K562 (cell line): ENCODE measurements at regions not wholly inside any gene's neighbourhood (a gene's known extent, or its start where the extent isn't known, plus 50 kb on each side); places are given as distances from the start of the nearest gene placed in this dataset.
A peak's percentile ranks its signal among the peaks of the same experiment; 100 is the strongest.

Source experiments
- CBX1 ChIP-seq: sonication (generic); IDR thresholded peaks from 2 replicates; pipeline ENCODE4 v1.6.1; 2016; ENCODE audit warnings: antibody characterized with exemption, low read depth, mild to moderate bottlenecking
- CCAR2 ChIP-seq: fragments of 200-400 bp; formaldehyde crosslinking; IDR thresholded peaks from 2 replicates; pipeline ENCODE4 v1.6.1; 2017; ENCODE audit warnings: mild to moderate bottlenecking, low read depth, low read length
- CHD2 ChIP-seq: IDR thresholded peaks from 2 replicates; pipeline ENCODE4 v1.6.1; 2011; ENCODE audit warnings: low read depth, low read length
- CREB5 ChIP-seq: fragments of 250-450 bp; sonication (Bioruptor Pico); IDR thresholded peaks from 2 replicates; pipeline ENCODE4 v1.5.0; 2020; ENCODE audit warnings: mild to moderate bottlenecking
- CSDE1 ChIP-seq, 2 experiments: fragments of 450-650 bp; IDR thresholded peaks; 2 replicates each; pipeline ENCODE4 v1.6.1; 2016; ENCODE audit warnings: mild to moderate bottlenecking in 1 of 2
- CTCF ChIP-seq, 3 experiments: IDR thresholded peaks in 2 of 3; conservative IDR thresholded peaks in 1 of 3; 2 replicates each; pipeline ENCODE4 v1.5.1; 2011 to 2012; ENCODE audit warnings: low read length in 3 of 3, mild to moderate bottlenecking in 3 of 3, control low read depth in 2 of 3, improper control_type of control experiment in 1 of 3, inconsistent platforms in 1 of 3, low read depth in 1 of 3, mixed read lengths in 1 of 3, moderate library complexity in 1 of 3; ENCODE audit not compliant: insufficient read depth in 2 of 3
- DACH1 ChIP-seq: fragments of 450-650 bp; IDR thresholded peaks from 2 replicates; pipeline ENCODE4 v1.6.1; 2018; ENCODE audit not compliant: partially characterized antibody
- DPF2 ChIP-seq: fragments of 450-650 bp; IDR thresholded peaks from 2 replicates; pipeline ENCODE4 v1.6.1; 2016
- E2F3 ChIP-seq: fragments of 250-450 bp; sonication (Bioruptor Pico); IDR thresholded peaks from 2 replicates; pipeline ENCODE4 v1.4.0; 2020; ENCODE audit warnings: mild to moderate bottlenecking
- ELF2 ChIP-seq: fragments of 250-450 bp; sonication (Bioruptor Pico); IDR thresholded peaks from 2 replicates; pipeline ENCODE4 v1.5.0; 2021; ENCODE audit warnings: mild to moderate bottlenecking
- EP300 ChIP-seq: IDR thresholded peaks from 2 replicates; pipeline ENCODE4 v1.6.1; 2012; ENCODE audit warnings: low read length, improper control_type of control experiment
- GTF2B ChIP-seq: IDR thresholded peaks from 2 replicates; pipeline ENCODE4 v1.6.1; 2011; ENCODE audit not compliant: insufficient read length; ENCODE audit errors: extremely low read depth
- JUND ChIP-seq, 2 experiments: IDR thresholded peaks; 2 replicates in 1 of 2; 3 replicates in 1 of 2; pipeline ENCODE4 v1.6.1; 2011; ENCODE audit warnings: borderline replicate concordance in 2 of 2, low read depth in 2 of 2, low read length in 2 of 2, improper control_type of control experiment in 1 of 2, missing biosample characterization in 1 of 2, missing genetic modification characterization in 1 of 2, missing genetic modification reagents in 1 of 2
- MAFF ChIP-seq: IDR thresholded peaks from 2 replicates; pipeline ENCODE4 v1.6.1; 2012; ENCODE audit warnings: low read length, improper control_type of control experiment
- MECOM ChIP-seq: fragments of 250-450 bp; sonication (Bioruptor Pico); IDR thresholded peaks from 2 replicates; pipeline ENCODE4 v1.8.0; 2022; ENCODE audit warnings: inconsistent platforms
- MLLT1 ChIP-seq, 2 experiments: fragments of 450-650 bp; IDR thresholded peaks; 2 replicates each; pipeline ENCODE4 v1.6.1; 2016
- MTA3 ChIP-seq: fragments of 450-650 bp; formaldehyde crosslinking; IDR thresholded peaks from 2 replicates; pipeline ENCODE4 v1.6.1; 2017; ENCODE audit warnings: mild to moderate bottlenecking, borderline replicate concordance
- NR2C1 ChIP-seq, 2 experiments: fragments of 450-650 bp; IDR thresholded peaks; 2 replicates each; pipeline ENCODE4 v1.6.1; 2017; ENCODE audit warnings: mild to moderate bottlenecking in 2 of 2, antibody characterized with exemption in 1 of 2, inconsistent platforms in 1 of 2, missing compliant biosample characterization in 1 of 2, missing genetic modification characterization in 1 of 2
- PHF20 ChIP-seq: fragments of 450-650 bp; IDR thresholded peaks from 2 replicates; pipeline ENCODE4 v1.6.1; 2018; ENCODE audit not compliant: partially characterized antibody
- TAL1 ChIP-seq: fragments of 450-650 bp; IDR thresholded peaks from 2 replicates; pipeline ENCODE4 v1.6.1; 2016; ENCODE audit warnings: mild to moderate bottlenecking
- XRCC5 ChIP-seq: fragments of 200-400 bp; formaldehyde crosslinking; IDR thresholded peaks from 2 replicates; pipeline ENCODE4 v1.6.1; 2017; ENCODE audit warnings: low read depth, mild to moderate bottlenecking, low read length
- ZFPM2 ChIP-seq: fragments of 250-450 bp; sonication (Bioruptor Pico); IDR thresholded peaks from 2 replicates; pipeline ENCODE4 v1.5.1; 2022; ENCODE audit warnings: mild to moderate bottlenecking
- ZKSCAN3 ChIP-seq: fragments of 250-450 bp; sonication (Bioruptor Pico); IDR thresholded peaks from 2 replicates; pipeline ENCODE4 v1.4.0; 2020
- ZNF316 ChIP-seq: fragments of 450-650 bp; IDR thresholded peaks from 2 replicates; pipeline ENCODE4 v1.6.1; 2016
- ZNF384 ChIP-seq: IDR thresholded peaks from 2 replicates; pipeline ENCODE4 v1.6.1; 2012; ENCODE audit warnings: low read depth, low read length, improper control_type of control experiment
- ZNF551 ChIP-seq: fragments of 250-450 bp; sonication (Bioruptor Pico); IDR thresholded peaks from 2 replicates; pipeline ENCODE4 v1.5.0; 2021; ENCODE audit warnings: mild to moderate bottlenecking, moderate library complexity

GRCh38 chr22:22156716-22157347 lies 87.8 kb upstream of the VPREB1 start (continued):
- TF ChIP-seq CTCF (IDR thresholded peaks at IDR 0.05 in 2 of 3, conservative IDR thresholded peaks at IDR 0.05 in 1 of 3; ENCODE audit: insufficient read depth in 2 of 3, low read depth in 1 of 3, low read length in 3 of 3) (peak in 1 of 3 experiments; percentile 99; a peak in 2 of 6 replicates), CREB5 (CRISPR knock-in tag) (no peak), ZNF551 (CRISPR knock-in tag) (no peak), GTF2B (peak; percentile 16), MTA3 (peak; percentile 90; the same call in 1 of the 2 replicates), CSDE1 (IDR thresholded peaks at IDR 0.05) (no peak), ZNF384 (peak; percentile 48; the same call in 1 of the 2 replicates), ELF2 (CRISPR knock-in tag) (no peak), E2F3 (CRISPR knock-in tag) (no peak), ZKSCAN3 (CRISPR knock-in tag) (no peak), PHF20 (peak; percentile 95), XRCC5 (peak; percentile 84; the same call in 1 of the 2 replicates), CHD2 (peak; percentile 52), ZNF316 (no peak), MECOM (CRISPR knock-in tag) (no peak), CCAR2 (no peak), JUND (IDR thresholded peaks at IDR 0.05; ENCODE audit: borderline replicate concordance, low read depth, low read length) (peak; percentile 83), JUND (tag; IDR thresholded peaks at IDR 0.05; ENCODE audit: borderline replicate concordance, low read depth, low read length) (no peak), DACH1 (peak; percentile 86), TAL1 (peak; percentile 32; the same call in 1 of the 2 replicates), DPF2 (peak; percentile 50; the same call in 1 of the 2 replicates), MLLT1 (IDR thresholded peaks at IDR 0.05) (peak in 1 of 2 experiments; percentile 94; a peak in 2 of 4 replicates), ZFPM2 (CRISPR knock-in tag) (no peak), NR2C1 (IDR thresholded peaks at IDR 0.05) (peak; percentile 63), NR2C1 (tag; IDR thresholded peaks at IDR 0.05) (peak; percentile 74), EP300 (peak; percentile 79), MAFF (no peak), CBX1 (0 out of 2 replicates have a peak, but pooled peaks have one; percentile 11)
